DND-41 (cell line): ENCODE measurements at regions not wholly inside any gene's neighbourhood (a gene's known extent, or its start where the extent isn't known, plus 50 kb on each side); places are given as distances from the start of the nearest gene placed in this dataset.

ENCODE experiments used
- EZH2 ChIP-seq: IDR thresholded peaks from 3 replicates; pipeline ENCODE4 v1.6.1; 2012; ENCODE audit warnings: borderline replicate concordance, low read depth, mild to moderate bottlenecking, moderate library complexity, low read length, inconsistent platforms; ENCODE audit not compliant: severe bottlenecking
- TF ChIP-seq, protein P1 (sequence below): IDR thresholded peaks from 2 replicates; pipeline ENCODE4 v1.5.1; 2012; ENCODE audit warnings: borderline replicate concordance, low read length, moderate library complexity, mild to moderate bottlenecking; ENCODE audit not compliant: poor library complexity, severe bottlenecking; ENCODE audit errors: extremely low read depth

GRCh38 chr7:72466797-72467196, 54.7 kb upstream of the CALN1 start:
- TF ChIP-seq, protein P1, sequence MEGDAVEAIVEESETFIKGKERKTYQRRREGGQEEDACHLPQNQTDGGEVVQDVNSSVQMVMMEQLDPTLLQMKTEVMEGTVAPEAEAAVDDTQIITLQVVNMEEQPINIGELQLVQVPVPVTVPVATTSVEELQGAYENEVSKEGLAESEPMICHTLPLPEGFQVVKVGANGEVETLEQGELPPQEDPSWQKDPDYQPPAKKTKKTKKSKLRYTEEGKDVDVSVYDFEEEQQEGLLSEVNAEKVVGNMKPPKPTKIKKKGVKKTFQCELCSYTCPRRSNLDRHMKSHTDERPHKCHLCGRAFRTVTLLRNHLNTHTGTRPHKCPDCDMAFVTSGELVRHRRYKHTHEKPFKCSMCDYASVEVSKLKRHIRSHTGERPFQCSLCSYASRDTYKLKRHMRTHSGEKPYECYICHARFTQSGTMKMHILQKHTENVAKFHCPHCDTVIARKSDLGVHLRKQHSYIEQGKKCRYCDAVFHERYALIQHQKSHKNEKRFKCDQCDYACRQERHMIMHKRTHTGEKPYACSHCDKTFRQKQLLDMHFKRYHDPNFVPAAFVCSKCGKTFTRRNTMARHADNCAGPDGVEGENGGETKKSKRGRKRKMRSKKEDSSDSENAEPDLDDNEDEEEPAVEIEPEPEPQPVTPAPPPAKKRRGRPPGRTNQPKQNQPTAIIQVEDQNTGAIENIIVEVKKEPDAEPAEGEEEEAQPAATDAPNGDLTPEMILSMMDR: no peak
- TF ChIP-seq EZH2: no peak
